Immature natural killer cell (primary cell): ENCODE measurements at regions not wholly inside any gene's neighbourhood (a gene's known extent, or its start where the extent isn't known, plus 50 kb on each side); places are given as distances from the start of the nearest gene placed in this dataset.
A peak's percentile ranks its signal among the peaks of the same experiment; 100 is the strongest.

ENCODE experiments used
- DNase-seq, 3 donors: peaks; one replicate each; pipeline ENCODE4 v3.0.0; 2022; ENCODE audit warnings: mixed read lengths in 1 of 3
- H3K27ac Mint-ChIP-seq, 6 donors: one replicate each; pipeline ENCODE4 v1.8.0; 2020; ENCODE audit warnings: mixed read lengths in 6 of 6, mild to moderate bottlenecking in 5 of 6, inconsistent platforms in 4 of 6, moderate library complexity in 3 of 6
- H3K27me3 Mint-ChIP-seq, 3 donors: one replicate each; pipeline ENCODE4 v1.8.0; 2020 to 2021; ENCODE audit warnings: low read depth in 3 of 3, mild to moderate bottlenecking in 3 of 3, mixed read lengths in 3 of 3, moderate library complexity in 3 of 3, inconsistent platforms in 1 of 3
- H3K36me3 Mint-ChIP-seq, 3 donors: one replicate each; pipeline ENCODE4 v1.8.0; 2020; ENCODE audit warnings: mixed read lengths in 3 of 3, inconsistent platforms in 2 of 3, mild to moderate bottlenecking in 2 of 3
- H3K4me1 Mint-ChIP-seq, 2 donors: one replicate each; pipeline ENCODE4 v1.8.0; 2020; ENCODE audit warnings: inconsistent platforms in 2 of 2, mild to moderate bottlenecking in 2 of 2, mixed read lengths in 2 of 2, moderate library complexity in 1 of 2
- H3K4me3 Mint-ChIP-seq, 5 donors: one replicate each; pipeline ENCODE4 v1.8.0; 2020; ENCODE audit warnings: mild to moderate bottlenecking in 5 of 5, mixed read lengths in 5 of 5, inconsistent platforms in 3 of 5, moderate library complexity in 3 of 5
- H3K9me3 Mint-ChIP-seq, 6 donors: one replicate each; pipeline ENCODE4 v1.8.0; 2020; ENCODE audit warnings: mild to moderate bottlenecking in 6 of 6, mixed read lengths in 6 of 6, inconsistent platforms in 4 of 6, moderate library complexity in 3 of 6

- Mint-ChIP-seq H3K9me3 (peaks cover 0 to 2% (median 0%) of the 10 kb centered on the region in 6 donors), H3K4me1 (no peaks in the 10 kb centered on the region), H3K4me3 (no peak overlapping the region), H3K27ac (no peak overlapping the region), H3K27me3 (peaks cover 2 to 7% (median 5%) of the 10 kb centered on the region in 3 donors), H3K36me3 (no peaks in the 10 kb centered on the region)
- DNase-seq: no peak
These were observed 52.5 kb upstream of the NEDD4L start for GRCh38 chr18:57991552-57991951.

DNA sequence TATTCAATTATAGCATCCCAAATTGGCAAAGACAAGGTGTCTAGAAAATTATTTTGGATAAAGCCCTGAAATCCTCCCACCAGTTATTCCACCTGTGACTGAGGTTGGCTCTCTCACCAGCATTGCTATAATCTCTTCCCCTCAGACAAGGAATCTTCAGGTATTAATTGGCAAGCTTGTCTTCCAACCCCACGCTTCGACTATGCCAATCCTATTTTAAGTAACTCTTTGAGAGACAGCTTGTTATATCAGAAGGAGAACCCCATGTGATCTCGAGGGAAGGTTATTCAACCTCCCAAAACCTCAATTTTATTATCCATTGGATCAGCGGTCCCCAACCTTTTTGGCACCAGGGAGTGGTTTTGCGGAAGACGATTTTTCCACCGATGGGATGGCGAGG, 54.5 kb upstream of the NEDD4L start:
- Mint-ChIP-seq H3K4me1 (no peaks in the 10 kb centered on the region), H3K9me3 (peaks cover 0 to 2% (median 0%) of the 10 kb centered on the region in 6 donors), H3K27ac (no peak overlapping the region), H3K27me3 (peaks cover 0 to 7% (median 5%) of the 10 kb centered on the region in 3 donors), H3K36me3 (no peaks in the 10 kb centered on the region), H3K4me3 (no peak overlapping the region)
- DNase-seq: no peak

DNA sequence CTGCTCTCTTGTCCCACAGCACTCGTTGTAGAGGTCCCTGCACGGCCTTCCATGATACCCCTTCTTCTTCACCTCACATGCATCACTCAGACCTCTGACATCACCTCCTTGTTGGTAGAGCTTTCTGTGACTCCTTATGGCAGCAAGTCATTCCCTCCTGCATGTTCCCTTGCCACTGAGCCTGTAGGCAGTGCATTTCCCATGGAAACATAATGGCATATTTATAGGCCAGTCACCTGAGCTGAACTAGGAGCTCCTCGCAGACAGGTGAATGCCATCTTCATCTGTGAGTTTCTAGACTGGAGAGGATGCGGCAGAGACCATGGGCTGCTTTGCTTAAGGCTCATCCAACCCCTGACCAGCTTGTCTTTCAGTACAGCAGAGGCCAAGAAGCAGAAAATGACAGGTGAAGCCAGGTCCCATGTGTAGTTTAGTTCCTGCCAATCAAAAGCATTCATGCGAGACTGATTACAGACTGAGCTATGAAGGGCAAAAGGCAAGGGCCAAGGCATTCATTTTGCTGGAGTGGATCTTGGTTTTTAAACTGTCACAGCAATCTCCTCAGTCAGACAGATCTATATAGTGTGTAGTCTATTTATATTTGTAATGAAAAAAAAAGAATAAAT, 59.4 kb upstream of the NEDD4L start:
- Mint-ChIP-seq H3K4me1 (no peaks in the 10 kb centered on the region), H3K27ac (no peak overlapping the region), H3K27me3 (peaks cover 0 to 7% (median 3%) of the 10 kb centered on the region in 3 donors), H3K4me3 (no peak overlapping the region), H3K9me3 (no peaks in the 10 kb centered on the region), H3K36me3 (no peaks in the 10 kb centered on the region)
- DNase-seq: no peak

- Mint-ChIP-seq H3K27ac (no peak overlapping the region), H3K9me3 (no peaks in the 10 kb centered on the region), H3K36me3 (no peaks in the 10 kb centered on the region), H3K4me3 (no peak overlapping the region), H3K4me1 (no peaks in the 10 kb centered on the region), H3K27me3 (peaks cover 0 to 7% (median 3%) of the 10 kb centered on the region in 3 donors)
- DNase-seq: no peak
These were observed 60.1 kb upstream of the NEDD4L start for GRCh38 chr18:57983965-57984364.

DNA sequence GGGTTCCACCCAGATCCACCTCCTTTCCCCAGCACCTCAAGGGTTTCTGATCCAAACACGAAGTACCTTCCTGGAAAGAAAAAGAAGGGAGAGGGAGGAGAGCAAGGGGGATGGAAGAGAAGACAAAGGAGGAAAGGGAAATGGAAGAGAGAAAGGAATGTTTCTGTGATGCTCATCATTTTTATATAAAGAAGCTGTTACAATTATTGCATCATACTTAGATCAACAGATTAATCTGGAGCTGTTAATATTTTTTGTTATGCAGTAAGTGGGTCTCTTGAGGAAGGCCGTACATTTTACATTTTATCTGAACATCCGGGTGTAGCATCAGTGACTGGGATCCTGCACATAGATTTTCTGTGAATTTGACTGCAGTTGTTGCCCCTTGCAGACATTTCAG, 60.6 kb upstream of the NEDD4L start:
- H3K4me3 Mint-ChIP-seq: no peak overlapping the region
- no peaks in the 10 kb centered on the region for H3K9me3 Mint-ChIP-seq
- H3K4me1 Mint-ChIP-seq: no peaks in the 10 kb centered on the region
- H3K27ac Mint-ChIP-seq: no peak overlapping the region
- no peaks in the 10 kb centered on the region for H3K36me3 Mint-ChIP-seq
- DNase-seq: no peak
- peaks cover 0 to 9% (median 3%) of the 10 kb centered on the region in 3 donors for H3K27me3 Mint-ChIP-seq

DNA sequence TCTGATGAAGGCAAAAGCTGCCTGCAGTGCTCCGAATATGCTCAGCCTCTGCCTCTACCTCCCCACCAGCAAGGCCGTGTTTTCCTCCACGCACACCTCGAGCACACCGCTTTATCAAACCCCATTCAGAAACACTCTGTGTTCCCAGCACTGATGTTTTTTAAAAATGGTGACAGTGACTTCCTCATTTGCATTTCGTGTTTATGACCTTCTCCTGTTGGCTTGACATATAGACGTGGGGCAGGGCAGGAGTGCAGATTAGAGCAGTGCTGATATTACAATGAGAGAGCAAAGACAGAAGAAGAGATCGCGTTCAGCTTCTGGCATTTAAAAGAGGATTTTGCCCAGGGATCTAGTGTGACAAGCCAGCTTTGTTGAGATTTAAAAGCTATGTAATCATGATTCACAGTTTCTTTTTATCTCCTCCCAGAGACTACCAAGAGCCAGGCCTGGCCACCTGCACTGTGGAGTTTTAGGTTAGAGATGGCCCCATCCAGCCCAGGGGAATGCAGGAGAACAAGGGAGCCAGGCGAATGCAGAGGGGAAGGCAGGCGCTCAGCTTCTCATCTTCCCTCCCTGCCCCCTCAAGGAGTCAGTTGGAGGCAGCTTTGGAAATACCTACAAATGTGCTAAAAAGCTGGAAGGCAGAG, 61.5 kb upstream of the NEDD4L start:
- no peaks in the 10 kb centered on the region for H3K4me1 Mint-ChIP-seq
- H3K9me3 Mint-ChIP-seq: no peaks in the 10 kb centered on the region
- peaks cover 2 to 8% (median 4%) of the 10 kb centered on the region in 3 donors for H3K27me3 Mint-ChIP-seq
- no peaks in the 10 kb centered on the region for H3K36me3 Mint-ChIP-seq
- H3K27ac Mint-ChIP-seq: no peak overlapping the region
- no peak for DNase-seq
- H3K4me3 Mint-ChIP-seq: no peak overlapping the region

- Mint-ChIP-seq H3K27ac (no peak overlapping the region), H3K4me1 (no peaks in the 10 kb centered on the region), H3K9me3 (no peaks in the 10 kb centered on the region), H3K36me3 (no peaks in the 10 kb centered on the region), H3K27me3 (peaks cover 3 to 8% (median 5%) of the 10 kb centered on the region in 3 donors), H3K4me3 (no peak overlapping the region)
- no peak for DNase-seq
These were observed 62.6 kb upstream of the NEDD4L start for GRCh38 chr18:57981308-57982028.

DNA sequence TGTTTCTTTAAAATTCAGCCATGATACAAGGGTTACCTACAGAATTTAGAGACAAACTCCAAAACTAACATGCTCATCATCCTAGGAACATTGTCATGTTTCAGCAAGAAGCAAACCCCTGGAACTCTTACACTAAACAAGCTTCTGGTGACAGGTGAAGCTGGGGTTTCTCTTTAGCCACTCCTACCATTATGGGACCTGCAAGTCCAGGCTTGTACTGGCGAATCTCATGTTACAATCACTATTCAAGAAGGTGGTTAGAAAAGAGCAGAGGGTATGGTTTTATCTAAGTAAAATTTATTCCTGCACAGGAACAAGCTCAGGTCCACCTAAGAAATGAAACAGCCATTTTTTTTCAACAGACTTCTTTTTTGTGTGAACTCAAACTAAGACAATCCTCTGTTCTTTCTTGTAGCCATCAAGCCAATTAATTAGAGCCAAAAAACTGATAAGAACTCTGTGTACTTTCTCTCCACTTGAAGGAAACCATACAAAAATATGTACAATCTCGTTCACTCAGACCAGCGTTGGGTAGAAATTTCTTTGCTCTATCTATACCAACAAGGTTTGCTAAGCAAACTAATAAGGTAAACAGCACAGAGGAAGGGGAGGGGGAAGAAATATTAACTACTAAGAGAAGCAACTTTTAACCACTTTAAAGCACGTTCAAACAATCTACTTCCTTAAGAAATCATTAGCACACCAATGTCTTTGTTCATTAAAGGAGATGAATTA, 63.3 kb upstream of the NEDD4L start:
- H3K9me3 Mint-ChIP-seq: no peaks in the 10 kb centered on the region
- H3K36me3 Mint-ChIP-seq: no peaks in the 10 kb centered on the region
- peaks cover 0 to 7% of the 10 kb centered on the region in 2 donors for H3K4me1 Mint-ChIP-seq
- H3K27me3 Mint-ChIP-seq: peaks cover 3 to 8% (median 8%) of the 10 kb centered on the region in 3 donors
- H3K4me3 Mint-ChIP-seq: no peak overlapping the region
- no peak overlapping the region for H3K27ac Mint-ChIP-seq
- no peak for DNase-seq

- H3K27me3 Mint-ChIP-seq: peaks cover 3 to 6% (median 4%) of the 10 kb centered on the region in 3 donors
- H3K4me1 Mint-ChIP-seq: peaks cover 0 to 7% of the 10 kb centered on the region in 2 donors
- H3K4me3 Mint-ChIP-seq: peak overlapping the region in 2 of 5 donors; percentile 10 to 56
- no peaks in the 10 kb centered on the region for H3K36me3 Mint-ChIP-seq
- no peaks in the 10 kb centered on the region for H3K9me3 Mint-ChIP-seq
- DNase-seq: no peak
- H3K27ac Mint-ChIP-seq: no peak overlapping the region
These were observed 67.7 kb upstream of the NEDD4L start for GRCh38 chr18:57976230-57976773.

DNA sequence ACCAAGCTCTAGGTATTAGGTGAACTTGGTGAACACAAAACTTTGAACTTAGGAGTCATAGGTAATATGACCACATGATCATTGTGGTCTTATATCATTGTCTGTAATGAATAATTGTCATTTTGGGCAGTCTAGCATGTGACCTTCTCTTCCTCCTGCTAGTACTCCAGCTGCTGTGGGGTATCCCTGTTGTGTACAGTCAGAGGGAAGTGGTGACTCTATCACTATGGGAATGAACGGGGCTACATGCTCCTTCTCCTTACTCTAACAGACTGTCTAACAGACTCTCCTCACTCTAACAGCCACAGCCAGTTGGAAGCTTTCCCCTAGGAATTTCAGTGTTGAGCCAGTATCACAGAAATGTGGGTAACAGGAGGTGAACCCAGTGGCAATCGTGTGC, 68.2 kb upstream of the NEDD4L start:
- Mint-ChIP-seq H3K36me3 (no peaks in the 10 kb centered on the region), H3K4me3 (peak overlapping the region in 1 of 5 donors; percentile 56), H3K27me3 (peaks cover 3 to 6% (median 4%) of the 10 kb centered on the region in 3 donors), H3K9me3 (no peaks in the 10 kb centered on the region), H3K4me1 (peaks cover 0 to 7% of the 10 kb centered on the region in 2 donors), H3K27ac (no peak overlapping the region)
- no peak for DNase-seq

GRCh38 chr18:57974585-57975265, 69.3 kb upstream of the NEDD4L start:
- no peak overlapping the region for H3K4me3 Mint-ChIP-seq
- DNase-seq: no peak
- H3K9me3 Mint-ChIP-seq: no peaks in the 10 kb centered on the region
- no peaks in the 10 kb centered on the region for H3K36me3 Mint-ChIP-seq
- peaks cover 0 to 7% of the 10 kb centered on the region in 2 donors for H3K4me1 Mint-ChIP-seq
- no peak overlapping the region for H3K27ac Mint-ChIP-seq
- H3K27me3 Mint-ChIP-seq: peaks cover 3 to 6% (median 4%) of the 10 kb centered on the region in 3 donors

GRCh38 chr18:57973889-57974288, 70.1 kb upstream of the NEDD4L start:
- H3K9me3 Mint-ChIP-seq: no peaks in the 10 kb centered on the region
- no peaks in the 10 kb centered on the region for H3K36me3 Mint-ChIP-seq
- no peak for DNase-seq
- H3K4me1 Mint-ChIP-seq: peaks cover 2 to 7% of the 10 kb centered on the region in 2 donors
- no peak overlapping the region for H3K4me3 Mint-ChIP-seq
- H3K27ac Mint-ChIP-seq: no peak overlapping the region
- peaks cover 3 to 6% (median 4%) of the 10 kb centered on the region in 3 donors for H3K27me3 Mint-ChIP-seq
